Activated naive CD4-positive, alpha-beta T cell treated with anti-CD3 and anti-CD28 coated beads, Interleukin-2, amount 10 ng/mL, durations not matched to agents 7 days and 5 days (primary cell): ENCODE measurements at regions not wholly inside any gene's neighbourhood (a gene's known extent, or its start where the extent isn't known, plus 50 kb on each side); places are given as distances from the start of the nearest gene placed in this dataset.
"Not testable (repeated sequence)": the region's sequence is repeated elsewhere in the genome, so short reads cannot be mapped to it uniquely, and the experiment has no call there.

ENCODE experiments used
- CTCF ChIA-PET: fragments of 350-600 bp; sonication (Branson Sonifier 250); formaldehyde crosslinking; loops from one replicate; lab custom pipeline; 2021; ENCODE audit warnings: antibody characterized with exemption; lab: Charles Lee
- DNase-seq: peaks from one replicate; pipeline ENCODE4 v3.0.0-alpha.2; 2020
- H3K27ac Mint-ChIP-seq: one replicate; pipeline ENCODE4 v1.8.0; 2021; ENCODE audit warnings: mild to moderate bottlenecking, moderate library complexity, mixed read lengths
- H3K27me3 Mint-ChIP-seq: one replicate; pipeline ENCODE4 v1.8.0; 2021; ENCODE audit warnings: mild to moderate bottlenecking, mixed read lengths
- H3K36me3 Mint-ChIP-seq: one replicate; pipeline ENCODE4 v1.8.0; 2021; ENCODE audit warnings: mixed read lengths
- H3K4me1 Mint-ChIP-seq: one replicate; pipeline ENCODE4 v1.8.0; 2021; ENCODE audit warnings: mixed read lengths
- H3K4me3 Mint-ChIP-seq: one replicate; pipeline ENCODE4 v1.8.0; 2021; ENCODE audit warnings: mild to moderate bottlenecking, moderate library complexity, mixed read lengths
- H3K9me3 Mint-ChIP-seq: one replicate; pipeline ENCODE4 v1.8.0; 2021; ENCODE audit warnings: mixed read lengths

DNA sequence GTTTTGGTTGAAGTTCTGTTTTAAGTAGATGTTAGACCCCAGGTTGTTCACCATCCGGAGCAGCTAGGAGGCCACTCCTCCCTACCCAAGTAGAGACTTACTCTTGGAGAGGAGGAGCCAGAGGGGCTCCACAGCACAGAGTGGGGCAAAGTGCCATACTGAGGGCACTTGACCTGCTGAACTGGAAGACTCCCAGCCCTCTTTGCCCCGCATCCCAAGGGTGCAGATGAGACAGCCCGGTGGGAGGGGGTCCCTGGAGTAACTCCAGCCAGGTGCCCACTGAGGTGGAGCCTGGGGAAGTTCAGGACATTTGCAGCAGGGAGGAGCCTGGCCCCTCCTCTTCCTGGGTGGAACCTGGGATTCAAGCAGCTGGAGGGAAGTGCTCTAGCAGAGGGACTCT lies 102.1 kb upstream of the GPR6 start:
- no peaks in the 10 kb centered on the region for H3K4me1 Mint-ChIP-seq
- CTCF ChIA-PET, result interaction anchor here (1.5 kb wide), 1 partner anchor 164 kb away, joined by 3 read pairs; no protein-coding TSS in a partner anchor
- no peaks in the 10 kb centered on the region for H3K36me3 Mint-ChIP-seq
- peaks cover 21% of the 10 kb centered on the region for H3K27me3 Mint-ChIP-seq
- H3K27ac Mint-ChIP-seq, result no peak overlapping the region
- DNase-seq, result no peak
- no peaks in the 10 kb centered on the region for H3K9me3 Mint-ChIP-seq
- H3K4me3 Mint-ChIP-seq, result no peak overlapping the region

DNA sequence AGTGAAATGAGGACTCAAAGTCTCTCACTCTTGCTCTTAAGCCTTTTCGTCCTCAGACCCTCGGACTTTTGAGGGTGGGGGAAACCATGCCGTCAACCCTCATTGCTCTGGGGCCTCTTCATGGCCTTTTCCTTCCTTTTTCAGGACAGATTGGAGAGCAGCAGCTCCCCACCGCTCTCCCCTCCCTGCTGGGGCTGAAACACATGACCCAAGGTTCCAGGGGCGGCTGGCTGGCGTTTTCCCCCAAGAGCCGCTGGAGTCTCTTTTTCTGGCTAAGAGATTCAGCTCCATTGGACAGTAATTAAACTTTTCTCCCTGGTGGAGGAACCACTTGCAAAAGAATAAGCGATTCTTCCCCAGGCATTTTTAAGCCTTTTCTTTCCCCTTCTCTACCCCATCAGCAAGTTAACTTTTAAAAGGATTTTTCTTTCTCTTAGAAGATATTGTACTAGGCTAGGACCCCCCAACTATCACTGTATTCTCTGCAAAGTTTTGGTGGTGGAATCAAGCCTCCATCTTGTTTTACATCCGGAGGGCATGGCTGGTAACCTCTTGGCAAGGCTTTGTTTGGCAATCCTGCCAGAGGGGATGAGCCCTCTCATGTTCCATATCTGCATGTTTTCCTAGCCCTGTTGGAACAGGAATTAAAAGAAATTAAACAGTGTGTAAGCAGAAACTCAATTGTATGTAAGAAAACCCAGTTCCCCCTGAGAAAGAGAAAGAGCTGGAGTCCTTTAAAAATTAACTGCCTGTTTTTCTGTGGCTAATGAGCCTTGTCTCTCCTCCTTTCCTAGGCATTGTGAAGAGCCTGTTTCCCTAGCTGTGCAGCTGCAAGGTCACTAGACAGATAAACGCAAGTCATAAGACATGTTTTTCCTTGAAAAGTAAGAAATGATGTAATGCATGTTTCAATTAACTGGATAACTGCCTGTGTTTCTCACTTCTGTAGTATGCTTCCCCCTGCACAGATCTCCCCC lies 100.8 kb upstream of the GPR6 start:
- no peaks in the 10 kb centered on the region for H3K9me3 Mint-ChIP-seq
- no peaks in the 10 kb centered on the region for H3K36me3 Mint-ChIP-seq
- H3K27me3 Mint-ChIP-seq, result peaks cover 21% of the 10 kb centered on the region
- CTCF ChIA-PET, result no interaction called here
- no peak for DNase-seq
- no peak overlapping the region for H3K27ac Mint-ChIP-seq
- no peak overlapping the region for H3K4me3 Mint-ChIP-seq
- peaks cover 2% of the 10 kb centered on the region for H3K4me1 Mint-ChIP-seq

DNA sequence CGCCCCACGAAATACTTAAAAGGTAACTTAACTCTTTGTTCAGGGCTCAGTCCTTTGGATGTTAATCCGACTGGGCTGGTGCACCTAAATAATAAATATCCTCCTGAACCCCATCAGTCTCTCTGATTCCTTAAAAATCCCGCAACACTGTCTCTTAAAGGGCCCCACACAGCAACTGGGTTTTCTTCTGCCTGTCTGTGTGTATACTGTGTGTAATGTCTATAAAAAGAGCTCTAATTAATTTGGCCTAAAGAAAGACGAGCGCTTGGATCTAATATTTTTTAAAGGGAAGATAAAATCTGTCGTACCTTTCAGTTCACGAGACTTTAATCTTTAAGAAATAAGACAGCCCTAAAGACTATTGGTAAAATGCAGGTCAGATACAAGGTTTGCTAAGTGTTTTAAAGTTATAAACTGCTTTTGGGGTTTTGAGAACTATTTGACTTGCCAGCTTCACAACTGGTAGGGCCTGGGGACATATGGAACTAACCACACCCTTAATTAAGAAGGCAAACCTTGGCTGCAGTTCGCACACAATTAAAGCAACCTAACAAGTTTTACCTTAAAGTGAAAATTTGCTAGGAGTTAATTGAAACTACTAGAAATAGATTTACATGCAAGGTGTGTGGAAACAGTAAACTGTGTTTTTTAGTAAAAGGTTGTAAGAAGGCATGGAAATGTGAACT lies 100.0 kb upstream of the GPR6 start:
- H3K4me1 Mint-ChIP-seq, H3K4me3 Mint-ChIP-seq, CTCF ChIA-PET, DNase-seq, H3K36me3 Mint-ChIP-seq, H3K27ac Mint-ChIP-seq, H3K9me3 Mint-ChIP-seq: not testable (repeated sequence)
- H3K27me3 Mint-ChIP-seq, result peaks cover 14% of the 10 kb centered on the region

DNA sequence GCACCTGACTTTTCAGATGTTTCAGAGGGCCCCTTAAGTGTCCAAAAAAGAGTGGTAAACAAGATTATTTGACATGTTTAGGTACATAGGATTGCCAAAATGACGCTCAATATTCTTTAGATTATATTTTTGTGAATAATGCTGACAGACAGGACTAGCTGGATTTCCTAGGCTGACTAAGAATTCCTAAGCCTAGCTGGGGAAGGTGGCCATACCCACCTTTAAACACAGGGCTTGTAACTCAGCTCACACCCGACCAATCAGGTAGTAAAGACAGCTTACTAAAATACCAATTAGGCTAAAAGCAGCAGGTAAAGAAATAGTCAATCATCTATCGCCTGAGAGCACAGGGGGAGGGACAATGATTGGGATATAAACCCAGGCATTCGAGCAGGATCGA lies 99.0 kb upstream of the GPR6 start:
- DNase-seq, CTCF ChIA-PET, H3K36me3 Mint-ChIP-seq, H3K4me1 Mint-ChIP-seq, H3K27ac Mint-ChIP-seq, H3K9me3 Mint-ChIP-seq, H3K4me3 Mint-ChIP-seq: not testable (repeated sequence)
- H3K27me3 Mint-ChIP-seq, result peaks cover 11% of the 10 kb centered on the region

DNA sequence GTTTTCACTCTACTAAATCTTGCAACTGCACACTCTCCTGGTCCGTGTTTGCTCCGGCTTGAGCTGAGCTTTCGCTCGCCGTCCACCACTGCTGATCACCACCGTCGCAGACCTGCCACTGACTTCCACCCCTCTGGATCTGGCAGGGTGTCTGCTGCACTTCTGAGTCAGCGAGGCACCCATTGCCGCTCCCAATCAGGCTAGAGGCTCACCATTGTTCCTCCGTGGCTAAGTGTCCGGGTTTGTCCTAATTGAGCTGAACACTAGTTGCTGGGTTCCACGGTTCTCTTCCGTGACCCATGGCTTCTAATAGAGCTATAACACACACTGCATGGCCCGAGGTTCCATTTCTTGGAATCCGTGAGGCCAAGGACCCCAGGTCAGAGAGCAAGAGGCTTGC lies 98.6 kb upstream of the GPR6 start:
- no peak overlapping the region for H3K4me3 Mint-ChIP-seq
- peaks cover 3% of the 10 kb centered on the region for H3K4me1 Mint-ChIP-seq
- CTCF ChIA-PET, result no interaction called here
- peaks cover 11% of the 10 kb centered on the region for H3K27me3 Mint-ChIP-seq
- DNase-seq, result no peak
- H3K27ac Mint-ChIP-seq, result no peak overlapping the region
- H3K36me3 Mint-ChIP-seq, result no peaks in the 10 kb centered on the region
- H3K9me3 Mint-ChIP-seq, result no peaks in the 10 kb centered on the region

DNA sequence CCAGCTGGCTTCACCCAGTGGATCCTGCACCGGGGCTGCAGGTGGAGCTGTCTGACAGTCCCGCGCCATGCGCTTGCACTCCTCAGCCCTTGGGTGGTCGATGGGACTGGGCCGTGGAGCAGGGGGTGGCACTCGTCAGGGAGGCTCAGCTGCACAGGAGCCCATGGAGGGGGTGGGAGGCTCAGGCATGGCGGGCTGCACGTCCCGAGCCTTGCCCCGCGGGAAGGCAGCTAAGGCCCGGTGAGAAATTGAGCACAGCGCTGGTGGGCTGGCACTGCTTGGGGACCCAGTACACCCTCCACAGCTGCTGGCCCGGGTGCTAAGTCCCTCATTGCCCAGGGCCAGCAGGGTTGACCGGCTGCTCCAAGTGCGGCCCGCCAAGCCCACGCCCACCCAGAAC lies 97.0 kb upstream of the GPR6 start:
- H3K4me3 Mint-ChIP-seq, H3K27ac Mint-ChIP-seq, CTCF ChIA-PET, H3K9me3 Mint-ChIP-seq, DNase-seq, H3K36me3 Mint-ChIP-seq, H3K4me1 Mint-ChIP-seq: not testable (repeated sequence)
- H3K27me3 Mint-ChIP-seq, result peaks cover 11% of the 10 kb centered on the region

DNA sequence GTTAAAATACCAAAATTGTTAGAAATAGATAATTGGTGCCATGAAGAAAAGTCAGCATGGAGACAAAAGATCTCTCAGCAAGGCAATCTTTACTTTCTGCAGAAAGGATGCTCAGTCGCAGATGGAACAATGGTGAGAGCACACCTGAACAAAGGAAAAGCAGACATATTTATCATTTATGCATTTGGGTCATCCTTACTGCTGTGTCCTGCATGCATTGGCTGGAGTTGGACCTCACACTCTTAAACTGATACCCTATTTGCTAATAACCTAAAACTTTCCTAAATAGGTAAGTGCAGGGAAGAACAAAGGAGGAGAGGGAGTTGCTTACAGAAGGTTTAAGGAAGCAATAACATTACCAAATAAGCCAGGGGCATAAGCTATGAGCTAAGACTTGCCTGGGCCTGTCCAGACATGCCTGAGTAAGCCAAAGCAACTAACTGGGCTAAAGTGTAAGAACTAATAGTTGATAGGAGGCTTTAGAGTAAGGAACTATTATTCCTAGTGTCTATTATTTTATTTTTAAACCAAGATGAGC lies 96.1 kb upstream of the GPR6 start:
- CTCF ChIA-PET, DNase-seq, H3K4me3 Mint-ChIP-seq, H3K36me3 Mint-ChIP-seq, H3K27me3 Mint-ChIP-seq, H3K4me1 Mint-ChIP-seq, H3K9me3 Mint-ChIP-seq: not testable (repeated sequence)
- H3K27ac Mint-ChIP-seq, result peak overlapping the region; percentile 44

DNA sequence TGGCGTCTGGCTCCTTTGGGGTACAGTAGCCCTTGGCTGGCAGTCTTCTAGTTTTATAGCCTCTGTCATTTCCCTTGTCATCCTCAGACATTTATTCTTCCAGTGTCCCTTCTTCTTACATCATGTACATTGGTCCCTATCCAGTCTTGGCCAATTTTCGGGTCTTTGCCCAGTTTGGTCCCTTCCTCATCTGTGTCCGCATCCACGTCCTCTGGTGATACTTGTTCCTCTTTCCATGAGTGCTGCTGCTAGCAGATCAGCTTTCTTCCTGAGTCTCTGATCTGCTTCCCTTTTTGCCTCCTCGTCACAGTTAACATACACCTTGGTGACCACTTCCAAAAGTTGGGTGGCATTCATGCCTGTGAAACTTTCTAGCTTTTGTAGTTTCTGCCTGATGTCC lies 86.2 kb upstream of the GPR6 start:
- H3K27ac Mint-ChIP-seq, result no peak overlapping the region
- no peak overlapping the region for H3K4me3 Mint-ChIP-seq
- peaks cover 2% of the 10 kb centered on the region for H3K4me1 Mint-ChIP-seq
- DNase-seq, result no peak
- CTCF ChIA-PET, result no interaction called here
- H3K36me3 Mint-ChIP-seq, result no peaks in the 10 kb centered on the region
- H3K27me3 Mint-ChIP-seq, result peaks cover under 1% of the 10 kb centered on the region
- H3K9me3 Mint-ChIP-seq, result no peaks in the 10 kb centered on the region

DNA sequence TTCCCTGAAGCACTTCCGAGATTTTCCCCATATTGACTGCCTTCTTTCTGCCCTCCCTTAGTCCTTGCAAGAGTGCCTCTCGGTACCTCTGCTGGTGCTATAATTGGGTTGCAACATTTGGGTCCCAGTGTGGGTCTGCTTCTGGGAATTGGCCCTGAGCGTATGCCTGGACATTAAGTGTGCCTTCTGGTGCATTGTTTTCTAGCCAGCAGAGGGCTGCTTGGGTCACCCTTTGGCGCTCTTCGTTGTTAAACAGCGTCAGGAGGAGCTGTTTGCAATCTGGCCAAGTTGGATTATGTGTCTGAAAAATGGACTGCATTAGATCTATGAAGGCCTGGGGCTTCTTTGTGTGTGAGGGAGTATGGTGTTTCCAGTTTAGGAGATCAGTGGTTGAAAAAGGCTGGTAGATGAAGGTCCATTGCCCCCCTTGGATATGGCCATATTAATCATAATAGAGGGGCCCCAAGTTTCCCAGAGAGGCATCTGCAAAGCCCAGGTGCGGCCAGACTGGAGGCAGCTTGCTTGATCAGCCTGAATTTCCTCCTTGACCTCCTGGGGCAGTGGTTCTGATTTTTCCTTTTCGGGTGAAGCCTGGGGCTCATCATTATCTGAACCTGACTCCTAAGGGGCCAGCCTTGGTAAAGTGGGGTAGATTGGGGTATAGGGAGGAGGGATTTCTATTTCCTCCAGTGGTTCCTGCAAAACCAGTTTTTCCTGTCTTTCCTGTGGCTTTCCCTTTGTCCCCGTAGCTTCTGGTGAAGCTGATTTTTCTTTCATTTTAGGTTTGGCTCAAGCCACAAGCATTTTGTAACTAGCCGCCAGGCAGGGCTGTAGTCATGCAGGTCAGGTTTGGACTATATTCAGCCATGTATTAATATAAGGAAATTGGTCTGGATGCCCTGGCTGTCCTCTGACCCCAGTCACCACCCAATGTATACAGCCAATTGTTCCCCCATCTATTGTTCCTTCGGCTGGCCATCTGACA lies 85.4 kb upstream of the GPR6 start:
- DNase-seq, result no peak
- H3K4me1 Mint-ChIP-seq, result peaks cover 2% of the 10 kb centered on the region
- no peak overlapping the region for H3K4me3 Mint-ChIP-seq
- no peaks in the 10 kb centered on the region for H3K9me3 Mint-ChIP-seq
- no peaks in the 10 kb centered on the region for H3K36me3 Mint-ChIP-seq
- CTCF ChIA-PET, result no interaction called here
- peaks cover 8% of the 10 kb centered on the region for H3K27me3 Mint-ChIP-seq
- H3K27ac Mint-ChIP-seq, result no peak overlapping the region

DNA sequence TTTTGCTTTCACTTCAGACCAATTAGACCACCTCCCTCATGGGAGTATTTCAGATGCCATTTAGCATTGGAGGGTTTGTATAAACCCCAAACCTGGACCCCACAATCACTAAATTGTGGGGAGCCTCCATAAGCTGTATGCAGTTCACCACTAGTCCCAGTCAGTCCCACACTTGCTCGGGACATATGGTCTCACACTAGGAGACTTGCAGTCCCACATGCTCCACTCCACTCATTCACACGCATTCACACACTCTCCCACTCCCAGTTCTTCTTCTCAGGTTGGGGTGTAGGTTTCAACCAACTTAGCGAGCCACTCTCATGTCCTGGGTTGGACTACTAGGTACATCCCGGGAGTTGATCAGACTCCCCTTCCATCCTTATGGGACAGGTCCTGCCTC lies 84.5 kb upstream of the GPR6 start:
- CTCF ChIA-PET, result no interaction called here
- H3K27ac Mint-ChIP-seq, result no peak overlapping the region
- no peak for DNase-seq
- no peaks in the 10 kb centered on the region for H3K36me3 Mint-ChIP-seq
- no peaks in the 10 kb centered on the region for H3K9me3 Mint-ChIP-seq
- peaks cover 17% of the 10 kb centered on the region for H3K27me3 Mint-ChIP-seq
- no peak overlapping the region for H3K4me3 Mint-ChIP-seq
- peaks cover 2% of the 10 kb centered on the region for H3K4me1 Mint-ChIP-seq

DNA sequence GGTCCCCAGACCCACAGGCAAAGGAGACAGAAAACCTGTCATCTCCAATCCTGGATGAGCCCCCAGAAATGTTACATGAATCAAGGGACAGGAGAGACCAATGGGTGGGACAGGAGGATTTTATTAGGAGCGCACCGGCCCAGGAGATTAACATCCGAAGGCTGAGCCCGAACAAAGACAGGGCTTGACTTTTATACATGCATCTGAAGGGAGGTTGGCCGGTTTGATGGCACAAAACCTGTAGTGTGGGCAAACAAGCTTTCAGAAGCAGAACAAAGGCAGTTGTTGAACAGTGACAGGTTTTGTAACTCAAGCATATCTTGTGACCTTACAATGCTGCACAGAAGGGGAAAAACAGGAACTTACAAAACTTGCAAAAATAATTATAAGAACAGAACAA lies 83.9 kb upstream of the GPR6 start:
- H3K27ac Mint-ChIP-seq, result no peak overlapping the region
- peaks cover 18% of the 10 kb centered on the region for H3K27me3 Mint-ChIP-seq
- CTCF ChIA-PET, result no interaction called here
- no peaks in the 10 kb centered on the region for H3K36me3 Mint-ChIP-seq
- DNase-seq, result no peak
- no peak overlapping the region for H3K4me3 Mint-ChIP-seq
- H3K4me1 Mint-ChIP-seq, result peaks cover 2% of the 10 kb centered on the region
- H3K9me3 Mint-ChIP-seq, result no peaks in the 10 kb centered on the region

DNA sequence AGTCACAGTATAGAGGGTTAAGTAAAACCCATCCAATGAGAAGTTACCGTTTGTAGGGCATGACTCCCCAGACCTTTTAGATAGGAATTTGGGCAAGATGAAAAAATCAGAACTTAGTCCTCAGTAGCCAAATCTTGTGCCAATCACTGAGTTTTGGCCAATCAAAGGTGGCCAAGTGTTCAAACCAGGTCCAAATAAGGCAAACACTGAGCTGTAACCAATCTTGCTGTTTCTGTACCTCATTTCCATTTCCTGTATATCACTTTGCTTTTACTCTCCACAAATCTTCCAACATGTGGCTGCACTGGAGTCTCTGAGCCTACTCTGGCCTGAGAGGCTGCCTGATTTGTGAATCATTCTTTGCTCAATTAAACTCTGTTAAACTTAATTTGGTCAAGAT lies 81.8 kb upstream of the GPR6 start:
- no peak overlapping the region for H3K4me3 Mint-ChIP-seq
- peaks cover 21% of the 10 kb centered on the region for H3K27me3 Mint-ChIP-seq
- no peaks in the 10 kb centered on the region for H3K36me3 Mint-ChIP-seq
- peaks cover 2% of the 10 kb centered on the region for H3K4me1 Mint-ChIP-seq
- CTCF ChIA-PET, result no interaction called here
- no peak for DNase-seq
- H3K27ac Mint-ChIP-seq, result no peak overlapping the region
- H3K9me3 Mint-ChIP-seq, result no peaks in the 10 kb centered on the region

DNA sequence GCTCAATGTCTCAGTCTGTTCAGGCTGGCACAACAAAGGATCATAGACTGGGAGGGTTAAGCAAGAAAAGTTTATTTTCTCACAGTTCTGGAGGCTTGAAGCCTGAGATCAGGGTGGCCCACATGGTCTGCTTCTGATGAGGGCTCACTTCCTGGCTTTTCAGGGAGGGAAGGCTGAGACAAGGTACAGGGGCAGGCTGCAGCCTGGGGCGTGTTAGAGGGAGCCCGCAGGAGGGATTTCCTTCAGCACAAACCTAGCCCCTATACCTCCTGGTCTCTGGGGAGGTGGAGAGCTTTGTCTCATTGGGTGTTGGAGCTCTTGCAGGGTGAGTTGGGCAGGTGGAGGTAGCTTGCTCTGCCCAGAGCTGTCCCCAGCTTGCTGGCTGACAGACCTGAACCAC lies 81.1 kb upstream of the GPR6 start:
- H3K36me3 Mint-ChIP-seq, result no peaks in the 10 kb centered on the region
- peaks cover 2% of the 10 kb centered on the region for H3K4me1 Mint-ChIP-seq
- H3K9me3 Mint-ChIP-seq, result no peaks in the 10 kb centered on the region
- no peak for DNase-seq
- no peak overlapping the region for H3K27ac Mint-ChIP-seq
- peaks cover 28% of the 10 kb centered on the region for H3K27me3 Mint-ChIP-seq
- no peak overlapping the region for H3K4me3 Mint-ChIP-seq
- CTCF ChIA-PET, result no interaction called here

DNA sequence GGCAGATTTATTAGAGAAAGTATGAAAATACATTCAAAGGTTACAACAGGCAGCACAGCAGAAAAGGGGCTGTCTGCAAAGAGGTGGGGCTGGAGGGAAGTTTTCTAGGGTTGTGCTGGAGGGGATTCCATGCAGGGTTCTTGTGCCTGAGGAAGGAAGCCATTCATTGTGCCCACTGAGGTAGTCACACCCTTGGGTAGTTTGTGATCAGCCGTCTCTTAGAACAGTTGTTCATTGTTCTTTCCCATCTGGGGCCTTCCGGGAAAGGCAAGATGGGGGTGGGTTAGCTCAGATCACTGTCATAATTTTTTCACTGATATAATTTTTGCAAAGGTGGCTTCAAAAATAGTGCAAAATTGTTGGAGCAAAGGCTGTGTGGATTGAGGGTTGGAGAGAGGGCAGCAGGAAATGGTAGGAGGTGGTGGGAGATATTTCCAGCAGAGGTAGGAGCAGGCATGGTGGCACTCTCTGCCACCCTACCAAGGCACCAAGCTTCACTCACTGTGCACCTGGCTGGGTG lies 80.5 kb upstream of the GPR6 start:
- no peaks in the 10 kb centered on the region for H3K36me3 Mint-ChIP-seq
- CTCF ChIA-PET, result no interaction called here
- no peak overlapping the region for H3K4me3 Mint-ChIP-seq
- no peaks in the 10 kb centered on the region for H3K9me3 Mint-ChIP-seq
- no peak overlapping the region for H3K27ac Mint-ChIP-seq
- peaks cover 2% of the 10 kb centered on the region for H3K4me1 Mint-ChIP-seq
- peaks cover 30% of the 10 kb centered on the region for H3K27me3 Mint-ChIP-seq
- DNase-seq, result no peak
